ENCODE measurements at regions not wholly inside any gene's neighbourhood (a gene's known extent, or its start where the extent isn't known, plus 50 kb on each side); places are given as distances from the start of the nearest gene placed in this dataset.

- no peak for DNase-seq (ENCODE audit: low spot score in 2 of 2)
- FAIRE-seq: no peak
Measured at GRCh38 chr11:116644201-116644940, 128.4 kb downstream of the BUD13 start.

GRCh38 chr11:116643521-116643920, 129.3 kb downstream of the BUD13 start:
- DNase-seq (ENCODE audit: low spot score in 2 of 2) (no peak), FAIRE-seq (no peak)

GRCh38 chr11:116642902-116643301, 129.9 kb downstream of the BUD13 start:
- no peak for FAIRE-seq

GRCh38 chr11:116642481-116642880, 130.3 kb downstream of the BUD13 start:
- FAIRE-seq: no peak

More at GRCh38 chr11:116642902-116643301, 129.9 kb downstream of the BUD13 start:
- no peak for DNase-seq (ENCODE audit: low spot score in 2 of 2)

GRCh38 chr11:116641561-116642045, 131.2 kb downstream of the BUD13 start:
- DNase-seq (ENCODE audit: low spot score in 2 of 2): peak in 1 of 2 donors; percentile 73
- no peak for FAIRE-seq

More at GRCh38 chr11:116642481-116642880, 130.3 kb downstream of the BUD13 start:
- DNase-seq (ENCODE audit: low spot score in 2 of 2): no peak

GRCh38 chr11:116640641-116641402, 132.0 kb downstream of the BUD13 start:
- no peak for DNase-seq (ENCODE audit: low spot score in 2 of 2)
- no peak for FAIRE-seq

- no peak for FAIRE-seq
- no peak for DNase-seq (ENCODE audit: low spot score in 2 of 2)
Measured at GRCh38 chr11:116638463-116638862, 134.3 kb downstream of the BUD13 start.

- no peak for DNase-seq (ENCODE audit: low spot score in 2 of 2)
- FAIRE-seq: no peak
Measured at GRCh38 chr11:116637766-116638165, 135.0 kb downstream of the BUD13 start.

- FAIRE-seq: no peak
- no peak for DNase-seq (ENCODE audit: low spot score in 2 of 2)
Measured at GRCh38 chr11:116636341-116636929, 136.4 kb downstream of the BUD13 start.

- FAIRE-seq (no peak), DNase-seq (ENCODE audit: low spot score in 2 of 2) (no peak)
Measured at GRCh38 chr11:116631201-116631600, 141.6 kb downstream of the BUD13 start.

- FAIRE-seq (no peak), DNase-seq (ENCODE audit: low spot score in 2 of 2) (no peak)
Measured at GRCh38 chr11:116618461-116618860, 154.3 kb downstream of the BUD13 start.

- DNase-seq (ENCODE audit: low spot score in 2 of 2) (no peak), FAIRE-seq (no peak)
Measured at GRCh38 chr11:116615211-116615865, 157.4 kb downstream of the BUD13 start.

- DNase-seq (ENCODE audit: low spot score in 2 of 2): no peak
- FAIRE-seq: no peak
Measured at GRCh38 chr11:116614306-116615210, 158.2 kb downstream of the BUD13 start.

GRCh38 chr11:116613206-116613875, 159.4 kb downstream of the BUD13 start:
- no peak for DNase-seq (ENCODE audit: low spot score in 2 of 2)
- no peak for FAIRE-seq

GRCh38 chr11:116611998-116612620, 160.7 kb downstream of the BUD13 start:
- FAIRE-seq: no peak
- DNase-seq (ENCODE audit: low spot score in 2 of 2): no peak

- DNase-seq (ENCODE audit: low spot score in 2 of 2) (no peak), FAIRE-seq (no peak)
Measured at GRCh38 chr11:116610190-116610589, 162.6 kb downstream of the BUD13 start.

- FAIRE-seq (no peak), DNase-seq (ENCODE audit: low spot score in 2 of 2) (no peak)
Measured at GRCh38 chr11:116607027-116607426, 165.8 kb downstream of the BUD13 start.

GRCh38 chr11:116605543-116606459, 167.0 kb downstream of the BUD13 start:
- FAIRE-seq (no peak), DNase-seq (ENCODE audit: low spot score in 2 of 2) (no peak)

All from frontal cortex (tissue), 3 donors.